Stimulated activated naive CD4-positive, alpha-beta T cell treated with Interleukin-2 at 50 U/mL for 16 hours (primary cell): ENCODE measurements at regions not wholly inside any gene's neighbourhood (a gene's known extent, or its start where the extent isn't known, plus 50 kb on each side); places are given as distances from the start of the nearest gene placed in this dataset.

ENCODE experiments used
- DNase-seq: peaks from one replicate; lab custom pipeline; 2025; lab: John Stamatoyannopoulos, UW

GRCh38 chr16:85291302-85292148 lies 179.3 kb upstream of the CIBAR2 start:
- DNase-seq, result no peak

GRCh38 chr16:85293458-85293857 lies 181.2 kb upstream of the CIBAR2 start:
- DNase-seq, result no peak

- DNase-seq, result no peak
Measured at GRCh38 chr16:85293904-85294642, 181.8 kb upstream of the CIBAR2 start.

- DNase-seq, result no peak
Measured at GRCh38 chr16:85294810-85295508, 182.7 kb upstream of the CIBAR2 start.

GRCh38 chr16:85296859-85297660 lies 184.8 kb upstream of the CIBAR2 start:
- DNase-seq, result peak; percentile 29

- DNase-seq, result no peak
Measured at GRCh38 chr16:85297881-85298280, 185.6 kb upstream of the CIBAR2 start.

GRCh38 chr16:85300406-85300968 lies 188.2 kb upstream of the CIBAR2 start:
- DNase-seq, result no peak

GRCh38 chr16:85301231-85301630 lies 189.0 kb upstream of the CIBAR2 start:
- DNase-seq, result no peak

- DNase-seq, result no peak
Measured at GRCh38 chr16:85302018-85302847, 190.0 kb upstream of the CIBAR2 start.

GRCh38 chr16:85302848-85303353 lies 190.6 kb upstream of the CIBAR2 start:
- DNase-seq, result no peak

- DNase-seq, result peak; percentile 52
Measured at GRCh38 chr16:85303354-85303883, 191.1 kb upstream of the CIBAR2 start.

- no peak for DNase-seq
Measured at GRCh38 chr16:85304337-85304736, 192.1 kb upstream of the CIBAR2 start.

- DNase-seq, result peak; percentile 55
Measured at GRCh38 chr16:85306071-85306792, 194.0 kb upstream of the CIBAR2 start.

- DNase-seq, result no peak
Measured at GRCh38 chr16:85306793-85307551, 194.7 kb upstream of the CIBAR2 start.

- DNase-seq, result no peak
Measured at GRCh38 chr16:85307552-85308364, 195.5 kb upstream of the CIBAR2 start.

- DNase-seq, result no peak
Measured at GRCh38 chr16:85308611-85309540, 196.6 kb upstream of the CIBAR2 start.
